Prostate gland (tissue), 2 donors: ENCODE measurements at regions not wholly inside any gene's neighbourhood (a gene's known extent, or its start where the extent isn't known, plus 50 kb on each side); places are given as distances from the start of the nearest gene placed in this dataset.

Experiments
- DNase-seq: peaks from one replicate; pipeline ENCODE4 v3.0.0-alpha.2; 2019; ENCODE audit warnings: low spot score
- H3K27ac ChIP-seq, 2 donors: fragments of 200-600 bp; sonication (generic); 2 replicates each; pipeline ENCODE4 v1.5.1; 2017 to 2019
- H3K27me3 ChIP-seq: fragments of 200-600 bp; sonication (generic); replicated peaks from 2 replicates; pipeline ENCODE4 v1.5.1; 2019; ENCODE audit not compliant: insufficient read depth
- H3K36me3 ChIP-seq, 2 donors: fragments of 200-600 bp; sonication (generic); 1 replicate in 1 of 2; 2 replicates in 1 of 2; pipeline versions ENCODE4 v1.5.1 to v1.8.1; 2017 to 2019
- H3K4me1 ChIP-seq: fragments of 200-600 bp; sonication (generic); replicated peaks from 2 replicates; pipeline ENCODE4 v1.5.1; 2019
- H3K4me3 ChIP-seq, 2 donors: fragments of 200-600 bp; sonication (generic); 2 replicates each; pipeline ENCODE4 v1.5.1; 2017 to 2019
- H3K9me3 ChIP-seq: fragments of 200-600 bp; sonication (generic); 2 replicates; pipeline ENCODE4 v1.5.1; 2017
- CTCF ChIP-seq, 4 experiments: fragments of 200-600 bp in 2 of 4; fragments of 450-650 bp in 2 of 4; sonication (generic) in 2 of 4; IDR thresholded peaks; 1 replicate in 3 of 4; 2 replicates in 1 of 4; pipeline ENCODE4 v1.5.1; 2016 to 2019; ENCODE audit warnings: antibody characterized with exemption in 4 of 4, mild to moderate bottlenecking in 2 of 4, moderate library complexity in 2 of 4
- POLR2A ChIP-seq: fragments of 450-650 bp; IDR thresholded peaks from one replicate; pipeline ENCODE4 v1.6.1; 2016; ENCODE audit warnings: antibody characterized with exemption, mild to moderate bottlenecking
- POLR2AphosphoS5 ChIP-seq: sonication (generic); formaldehyde crosslinking; IDR thresholded peaks from one replicate; pipeline ENCODE4 v1.6.1; 2017; ENCODE audit warnings: antibody characterized with exemption
- WGBS: methylation state at CpG from one replicate; pipeline ENCODE4 v1.1.5; 2018; 5-methylcytosine and 5-hydroxymethylcytosine counted together
- intact Hi-C: fragments of 100-400 bp; cut with DNase I; formaldehyde crosslinking; loops from one replicate; pipeline ENCODE4 v1.14.2; 2022

DNA sequence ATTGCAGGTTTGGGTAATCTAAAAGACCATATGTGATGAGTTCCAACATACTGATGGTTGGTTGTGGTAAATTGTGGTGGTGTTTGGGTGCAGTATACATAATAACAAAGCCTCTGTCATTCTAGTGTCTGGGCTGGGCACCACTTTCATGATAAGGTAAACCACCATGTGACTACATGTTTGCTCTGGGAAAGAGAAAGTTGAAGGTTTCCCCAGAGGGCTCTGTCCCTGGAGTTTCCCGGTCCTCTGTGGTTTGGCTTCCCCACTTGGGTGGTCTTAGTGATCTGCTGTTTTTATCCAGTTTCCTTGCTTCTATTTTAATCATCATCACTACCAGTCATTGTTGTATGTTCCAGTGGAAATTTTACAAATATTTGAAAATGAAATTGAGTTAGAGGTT is 55.9 kb upstream of the TSPAN2 start:
- Histone ChIP-seq H3K27me3 (no peaks in the 10 kb centered on the region), H3K4me1 (no peaks in the 10 kb centered on the region), H3K27ac (no peak overlapping the region), H3K4me3 (no peak overlapping the region), H3K36me3 (no peaks in the 10 kb centered on the region), H3K9me3 (no peaks in the 10 kb centered on the region)
- TF ChIP-seq POLR2AphosphoS5, result no peak
- TF ChIP-seq CTCF (IDR thresholded peaks at IDR 0.05), result no peak
- TF ChIP-seq POLR2A, result no peak
- no peak for DNase-seq
- 68% methylated on average over 1 of the region's 1 CpG for WGBS
- intact Hi-C loops, result no loop called here

DNA sequence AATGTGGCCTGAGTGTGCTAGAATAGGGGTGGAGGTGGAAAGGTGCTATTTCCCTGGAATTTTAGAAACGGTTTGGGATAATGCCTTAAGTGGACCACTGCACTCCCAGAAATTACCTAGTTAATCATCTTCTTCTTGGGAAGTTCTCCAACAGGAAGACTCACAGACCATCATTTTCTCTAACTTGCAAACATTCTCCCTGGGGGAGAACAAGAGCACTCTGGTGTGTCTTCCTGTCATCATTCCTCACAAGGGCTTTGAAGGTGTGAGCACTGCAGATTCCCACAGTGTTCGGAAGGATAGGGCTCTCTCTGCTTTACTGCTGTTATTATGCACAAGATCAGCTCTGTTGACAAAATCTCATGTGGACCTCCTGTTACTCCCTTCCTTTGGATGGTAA is 54.9 kb upstream of the TSPAN2 start:
- intact Hi-C loops, result no loop called here
- no peak for DNase-seq
- Histone ChIP-seq H3K4me3 (no peak overlapping the region), H3K36me3 (no peaks in the 10 kb centered on the region), H3K4me1 (no peaks in the 10 kb centered on the region), H3K27ac (no peak overlapping the region), H3K9me3 (no peaks in the 10 kb centered on the region), H3K27me3 (no peaks in the 10 kb centered on the region)
- TF ChIP-seq POLR2A (no peak), POLR2AphosphoS5 (no peak), CTCF (IDR thresholded peaks at IDR 0.05) (no peak)
- WGBS, result 86% methylated on average over 2 of the region's 2 CpGs

GRCh38 chr1:115142616-115143015 is 53.3 kb upstream of the TSPAN2 start:
- intact Hi-C loops, result no loop called here
- Histone ChIP-seq H3K27ac (no peak overlapping the region), H3K4me3 (no peak overlapping the region), H3K27me3 (no peaks in the 10 kb centered on the region), H3K4me1 (no peaks in the 10 kb centered on the region), H3K36me3 (no peaks in the 10 kb centered on the region), H3K9me3 (no peaks in the 10 kb centered on the region)
- 55% methylated on average over 3 of the region's 3 CpGs for WGBS
- no peak for TF ChIP-seq POLR2AphosphoS5
- no peak for TF ChIP-seq CTCF (IDR thresholded peaks at IDR 0.05)
- no peak for TF ChIP-seq POLR2A
- DNase-seq, result no peak

- Histone ChIP-seq H3K4me3 (no peak overlapping the region), H3K4me1 (no peaks in the 10 kb centered on the region), H3K36me3 (no peaks in the 10 kb centered on the region), H3K27ac (no peak overlapping the region), H3K9me3 (no peaks in the 10 kb centered on the region), H3K27me3 (no peaks in the 10 kb centered on the region)
- TF ChIP-seq CTCF (IDR thresholded peaks at IDR 0.05) (no peak), POLR2AphosphoS5 (no peak), POLR2A (no peak)
- DNase-seq, result no peak
- intact Hi-C loops, result no loop called here
These were observed 51.8 kb upstream of the TSPAN2 start for GRCh38 chr1:115141145-115141454.

- no peak for TF ChIP-seq POLR2A
- TF ChIP-seq CTCF (IDR thresholded peaks at IDR 0.05), result no peak
- no peak for TF ChIP-seq POLR2AphosphoS5
- Histone ChIP-seq H3K36me3 (no peaks in the 10 kb centered on the region), H3K4me1 (no peaks in the 10 kb centered on the region), H3K27me3 (no peaks in the 10 kb centered on the region), H3K4me3 (no peak overlapping the region), H3K27ac (no peak overlapping the region), H3K9me3 (no peaks in the 10 kb centered on the region)
- intact Hi-C loops, result no loop called here
- DNase-seq, result no peak
- 98% methylated on average over 2 of the region's 2 CpGs for WGBS
These were observed 51.3 kb upstream of the TSPAN2 start for GRCh38 chr1:115140442-115141144.
